HFFc6 (cell line): ENCODE measurements at regions not wholly inside any gene's neighbourhood (a gene's known extent, or its start where the extent isn't known, plus 50 kb on each side); places are given as distances from the start of the nearest gene placed in this dataset.
A peak's percentile ranks its signal among the peaks of the same experiment; 100 is the strongest.

Experiments
- DNase-seq: peaks from one replicate; pipeline ENCODE4 v3.0.0-alpha.2; 2018
- H3K27ac Mint-ChIP-seq: 2 replicates; pipeline ENCODE4 v1.8.0; 2020; ENCODE audit warnings: mild to moderate bottlenecking, mixed read lengths
- H3K27me3 Mint-ChIP-seq: 2 replicates; pipeline ENCODE4 v1.8.0; 2021; ENCODE audit warnings: mild to moderate bottlenecking, moderate library complexity, mixed read lengths; ENCODE audit not compliant: insufficient read depth
- H3K36me3 Mint-ChIP-seq: 2 replicates; pipeline ENCODE4 v1.8.0; 2021; ENCODE audit warnings: low read depth, mixed read lengths
- H3K4me1 Mint-ChIP-seq: 2 replicates; pipeline ENCODE4 v1.8.0; 2020; ENCODE audit warnings: low read depth, mixed read lengths
- H3K4me3 Mint-ChIP-seq: 2 replicates; pipeline ENCODE4 v1.8.0; 2020; ENCODE audit warnings: mild to moderate bottlenecking, moderate library complexity, mixed read lengths
- H3K9me3 Mint-ChIP-seq: 2 replicates; pipeline ENCODE4 v1.8.0; 2020; ENCODE audit warnings: mild to moderate bottlenecking, mixed read lengths
- TF ChIP-seq, protein P1 (sequence below): fragments of 200-600 bp; sonication (generic); IDR thresholded peaks from 2 replicates; pipeline ENCODE4 v1.5.0; 2021; ENCODE audit warnings: antibody characterized with exemption, mild to moderate bottlenecking

DNA sequence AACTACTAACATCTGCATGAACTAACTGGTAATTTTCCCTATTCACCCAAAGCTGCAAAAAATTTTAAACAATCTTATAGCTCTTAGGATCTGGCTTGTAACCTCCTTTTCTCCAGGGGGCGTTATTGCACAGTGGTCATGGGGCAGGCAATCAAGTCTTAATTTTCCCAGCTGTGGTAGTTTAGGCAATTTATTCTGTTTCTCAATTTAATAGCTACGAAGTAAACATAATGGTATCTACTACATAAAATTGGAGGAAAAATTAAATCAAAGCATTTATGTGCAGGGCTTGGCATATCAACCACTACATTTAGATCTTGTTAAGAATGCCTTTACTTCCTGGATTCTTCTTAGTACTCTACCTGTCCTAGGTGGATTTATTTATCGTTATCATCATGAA lies 137.4 kb upstream of the GUCY1A1 start:
- Mint-ChIP-seq H3K27ac (no peak overlapping the region), H3K36me3 (no peaks in the 10 kb centered on the region), H3K9me3 (peaks cover 8% of the 10 kb centered on the region; the same call in 1 of the 2 replicates), H3K27me3 (no peaks in the 10 kb centered on the region), H3K4me1 (no peaks in the 10 kb centered on the region), H3K4me3 (no peak overlapping the region)
- DNase-seq, result peak; percentile 5
- TF ChIP-seq, protein P1, sequence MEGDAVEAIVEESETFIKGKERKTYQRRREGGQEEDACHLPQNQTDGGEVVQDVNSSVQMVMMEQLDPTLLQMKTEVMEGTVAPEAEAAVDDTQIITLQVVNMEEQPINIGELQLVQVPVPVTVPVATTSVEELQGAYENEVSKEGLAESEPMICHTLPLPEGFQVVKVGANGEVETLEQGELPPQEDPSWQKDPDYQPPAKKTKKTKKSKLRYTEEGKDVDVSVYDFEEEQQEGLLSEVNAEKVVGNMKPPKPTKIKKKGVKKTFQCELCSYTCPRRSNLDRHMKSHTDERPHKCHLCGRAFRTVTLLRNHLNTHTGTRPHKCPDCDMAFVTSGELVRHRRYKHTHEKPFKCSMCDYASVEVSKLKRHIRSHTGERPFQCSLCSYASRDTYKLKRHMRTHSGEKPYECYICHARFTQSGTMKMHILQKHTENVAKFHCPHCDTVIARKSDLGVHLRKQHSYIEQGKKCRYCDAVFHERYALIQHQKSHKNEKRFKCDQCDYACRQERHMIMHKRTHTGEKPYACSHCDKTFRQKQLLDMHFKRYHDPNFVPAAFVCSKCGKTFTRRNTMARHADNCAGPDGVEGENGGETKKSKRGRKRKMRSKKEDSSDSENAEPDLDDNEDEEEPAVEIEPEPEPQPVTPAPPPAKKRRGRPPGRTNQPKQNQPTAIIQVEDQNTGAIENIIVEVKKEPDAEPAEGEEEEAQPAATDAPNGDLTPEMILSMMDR, result peak; percentile 56; the same call in 1 of the 2 replicates

DNA sequence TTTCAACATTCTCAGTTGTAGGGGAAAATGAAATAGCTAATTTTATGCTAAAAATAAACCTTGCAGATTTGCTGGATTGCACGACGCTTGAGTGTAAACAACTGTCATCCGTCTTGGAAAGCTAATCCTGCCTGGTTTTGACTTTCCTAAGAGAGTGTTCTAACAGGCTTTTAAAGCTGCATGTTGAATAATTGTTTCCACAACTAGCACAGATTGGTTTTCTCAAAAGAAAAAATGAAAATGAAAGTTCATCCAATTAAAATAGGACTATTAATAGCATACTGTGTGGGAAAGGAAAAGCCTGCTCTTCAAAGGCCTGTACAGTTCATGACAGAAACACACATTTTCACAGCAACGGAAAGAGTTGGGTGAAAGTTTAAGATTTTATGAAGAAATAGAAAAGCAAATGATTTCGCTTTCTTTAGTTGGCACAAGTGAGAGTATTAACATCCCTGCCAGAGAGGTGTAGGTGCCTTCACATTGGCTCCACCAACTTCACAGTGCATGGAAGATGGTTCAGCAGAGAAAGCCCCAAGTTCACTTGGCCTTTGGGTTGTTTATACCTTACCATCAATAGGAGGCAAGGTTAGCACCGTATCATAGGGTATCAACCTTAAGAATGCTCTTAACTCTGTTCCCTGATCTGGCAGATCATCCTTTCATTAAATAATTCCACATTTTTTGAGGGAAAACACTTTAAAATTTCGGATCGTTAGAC lies 140.0 kb upstream of the GUCY1A1 start:
- H3K27me3 Mint-ChIP-seq, result no peaks in the 10 kb centered on the region
- TF ChIP-seq, protein P1, result no peak
- no peak overlapping the region for H3K27ac Mint-ChIP-seq
- no peak for DNase-seq
- H3K4me1 Mint-ChIP-seq, result no peaks in the 10 kb centered on the region; the same call in 1 of the 2 replicates
- no peaks in the 10 kb centered on the region for H3K36me3 Mint-ChIP-seq
- peaks cover 9% of the 10 kb centered on the region; the same call in 1 of the 2 replicates for H3K9me3 Mint-ChIP-seq
- no peak overlapping the region; the same call in 1 of the 2 replicates for H3K4me3 Mint-ChIP-seq

DNA sequence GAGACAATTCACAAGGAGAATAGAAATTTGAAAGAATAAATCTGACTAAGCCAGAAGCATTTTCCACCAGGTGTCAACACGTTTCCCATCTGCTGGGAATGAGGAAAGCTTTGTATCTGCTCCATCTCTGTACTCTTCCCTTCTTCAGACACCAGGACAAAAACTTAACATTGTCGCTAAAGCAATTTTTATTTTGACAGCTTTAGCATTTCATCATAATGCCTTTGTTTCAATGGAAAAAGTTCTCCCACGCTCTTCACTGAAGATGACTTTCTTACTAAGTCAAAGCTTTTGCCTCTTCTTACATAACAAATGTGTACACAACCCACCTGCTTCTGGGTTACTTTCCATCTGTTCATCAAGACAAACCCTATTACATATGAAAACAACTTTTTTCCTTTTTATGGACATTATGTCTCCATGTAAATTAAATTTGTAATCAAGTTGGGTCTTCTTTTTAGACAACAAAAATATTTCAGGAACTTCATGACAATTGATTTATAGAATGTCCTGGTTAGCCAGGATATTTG lies 141.7 kb upstream of the GUCY1A1 start:
- Mint-ChIP-seq H3K4me1 (no peaks in the 10 kb centered on the region; the same call in 1 of the 2 replicates), H3K9me3 (peaks cover 19% of the 10 kb centered on the region), H3K36me3 (no peaks in the 10 kb centered on the region; the same call in 1 of the 2 replicates), H3K27me3 (no peaks in the 10 kb centered on the region), H3K27ac (no peak overlapping the region), H3K4me3 (no peak overlapping the region)
- DNase-seq, result no peak
- TF ChIP-seq, protein P1, result no peak

DNA sequence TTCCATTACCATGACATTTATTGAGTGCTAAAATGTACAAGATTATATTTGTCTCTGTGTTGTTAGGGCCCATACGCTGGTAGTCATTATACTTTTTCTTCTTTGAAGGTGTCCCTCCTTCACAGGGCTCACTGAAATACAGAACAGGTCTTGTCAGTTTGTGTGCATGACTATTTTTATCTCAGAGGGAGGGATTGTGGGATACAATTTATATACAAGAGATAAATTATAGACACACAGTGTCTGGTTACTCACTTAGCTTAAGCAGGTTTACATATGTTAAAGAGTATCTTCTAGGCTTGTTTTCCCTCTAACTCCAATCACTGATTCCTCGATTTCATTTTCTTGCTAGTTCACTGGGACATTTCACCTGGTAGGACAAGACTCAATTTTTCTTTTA lies 143.3 kb upstream of the GUCY1A1 start:
- no peak for DNase-seq
- TF ChIP-seq, protein P1, result no peak
- H3K36me3 Mint-ChIP-seq, result no peaks in the 10 kb centered on the region; the same call in 1 of the 2 replicates
- H3K27ac Mint-ChIP-seq, result no peak overlapping the region
- peaks cover 19% of the 10 kb centered on the region for H3K9me3 Mint-ChIP-seq
- H3K4me1 Mint-ChIP-seq, result no peaks in the 10 kb centered on the region; the same call in 1 of the 2 replicates
- H3K4me3 Mint-ChIP-seq, result no peak overlapping the region
- H3K27me3 Mint-ChIP-seq, result no peaks in the 10 kb centered on the region

DNA sequence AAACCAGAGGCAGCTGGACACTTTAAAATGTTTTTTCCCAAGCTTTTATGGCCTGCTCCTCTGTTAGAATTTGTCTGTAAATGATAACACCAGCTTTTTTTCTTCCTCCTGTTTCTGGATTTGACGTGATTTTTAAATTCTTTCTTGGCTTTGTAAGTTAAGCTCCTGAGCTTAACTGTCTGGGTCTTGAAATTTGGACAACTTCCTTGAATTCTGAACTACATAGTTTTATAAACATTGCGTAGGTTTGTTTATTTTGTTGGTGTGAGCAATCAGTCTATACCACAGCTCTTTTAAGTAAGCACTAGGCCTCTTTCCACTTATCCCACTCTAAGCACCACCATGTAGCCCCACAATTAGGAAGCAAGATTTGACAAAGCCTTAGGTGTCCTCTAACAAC lies 144.4 kb upstream of the GUCY1A1 start:
- Mint-ChIP-seq H3K9me3 (peaks cover 22% of the 10 kb centered on the region), H3K27ac (no peak overlapping the region), H3K4me3 (no peak overlapping the region), H3K27me3 (no peaks in the 10 kb centered on the region), H3K4me1 (no peaks in the 10 kb centered on the region; the same call in 1 of the 2 replicates), H3K36me3 (no peaks in the 10 kb centered on the region; the same call in 1 of the 2 replicates)
- TF ChIP-seq, protein P1, result no peak
- DNase-seq, result no peak
